Esophagus squamous epithelium (tissue), 5 donors: ENCODE measurements at regions not wholly inside any gene's neighbourhood (a gene's known extent, or its start where the extent isn't known, plus 50 kb on each side); places are given as distances from the start of the nearest gene placed in this dataset.

Experiments
- DNase-seq: peaks from one replicate; lab custom pipeline; 2025; lab: John Stamatoyannopoulos, UW
- H3K27ac ChIP-seq, 4 donors: fragments of 200-600 bp; sonication (generic); one replicate each; pipeline ENCODE4 v1.5.1; 2016 to 2019; ENCODE audit warnings: mild to moderate bottlenecking in 1 of 4
- H3K27me3 ChIP-seq, 4 donors: fragments of 200-600 bp; sonication (generic); 1 replicate in 3 of 4; 2 replicates in 1 of 4; pipeline versions ENCODE4 v1.5.1 to v1.6.0; 2017 to 2021; ENCODE audit warnings: antibody characterized with exemption in 1 of 4
- H3K36me3 ChIP-seq, 3 donors: fragments of 200-600 bp; sonication (generic); one replicate each; pipeline ENCODE4 v1.5.1; 2016 to 2019
- H3K4me1 ChIP-seq, 3 donors: fragments of 200-600 bp; sonication (generic); one replicate each; pipeline ENCODE4 v1.5.1; 2017 to 2019
- H3K4me3 ChIP-seq, 4 donors: fragments of 200-600 bp; sonication (generic); 1 replicate in 3 of 4; 2 replicates in 1 of 4; pipeline ENCODE4 v1.5.1; 2016 to 2019; ENCODE audit warnings: mild to moderate bottlenecking in 2 of 4, moderate library complexity in 1 of 4
- H3K9me3 ChIP-seq, 3 donors: fragments of 200-600 bp; sonication (generic); one replicate each; pipeline ENCODE4 v1.5.1; 2016 to 2019
- CTCF ChIP-seq, 6 experiments: fragments of 450-650 bp in 4 of 6; fragments of 200-600 bp in 2 of 6; sonication (generic) in 2 of 6; IDR thresholded peaks; one replicate each; pipeline ENCODE4 v1.5.1; 2016 to 2019; ENCODE audit warnings: antibody characterized with exemption in 6 of 6, mild to moderate bottlenecking in 4 of 6, moderate library complexity in 4 of 6
- POLR2A ChIP-seq, 4 donors: fragments of 450-650 bp; IDR thresholded peaks; one replicate each; pipeline ENCODE4 v1.6.1; 2017; ENCODE audit warnings: antibody characterized with exemption in 4 of 4, mild to moderate bottlenecking in 4 of 4, moderate library complexity in 3 of 4
- WGBS, 2 donors: methylation state at CpG; one replicate each; pipeline ENCODE4 v1.1.5; 2018; 5-methylcytosine and 5-hydroxymethylcytosine counted together
- intact Hi-C: fragments of 100-400 bp; cut with DNase I; formaldehyde crosslinking; loops from one replicate; pipeline ENCODE4 v1.15.0; 2022
- donor health status: DM: yes; HTN: yes; CAD: no.

- H3K27ac ChIP-seq: no peak overlapping the region
- no peaks in the 10 kb centered on the region for H3K4me1 ChIP-seq
- H3K4me3 ChIP-seq: no peak overlapping the region
- intact Hi-C loops: no loop called here
- H3K36me3 ChIP-seq: no peaks in the 10 kb centered on the region
- no peaks in the 10 kb centered on the region for H3K9me3 ChIP-seq
- TF ChIP-seq CTCF (IDR thresholded peaks at IDR 0.05) (no peak), POLR2A (IDR thresholded peaks at IDR 0.05) (no peak)
- 21 to 38% methylated on average over 4 of the region's 4 CpGs for WGBS, 2 donors
- no peaks in the 10 kb centered on the region for H3K27me3 ChIP-seq
- DNase-seq: no peak
Observed at GRCh38 chr12:40534828-40535227, 157.4 kb upstream of the CNTN1 start.

- H3K4me3 ChIP-seq: no peak overlapping the region
- no peak overlapping the region for H3K27ac ChIP-seq
- DNase-seq: no peak
- intact Hi-C loops: no loop called here
- TF ChIP-seq CTCF (IDR thresholded peaks at IDR 0.05): no peak
- TF ChIP-seq POLR2A (IDR thresholded peaks at IDR 0.05): no peak
- H3K4me1 ChIP-seq: no peaks in the 10 kb centered on the region
- no peaks in the 10 kb centered on the region for H3K9me3 ChIP-seq
- 71 to 76% methylated on average over 1 of the region's 1 CpG for WGBS, 2 donors
- no peaks in the 10 kb centered on the region for H3K27me3 ChIP-seq
- no peaks in the 10 kb centered on the region for H3K36me3 ChIP-seq
Observed at GRCh38 chr12:40551466-40551865, 140.8 kb upstream of the CNTN1 start.

- DNase-seq: no peak
- WGBS, 2 donors: 61 to 65% methylated on average over 1 of the region's 1 CpG
- Histone ChIP-seq H3K4me3 (no peak overlapping the region), H3K4me1 (no peaks in the 10 kb centered on the region), H3K9me3 (no peaks in the 10 kb centered on the region), H3K36me3 (no peaks in the 10 kb centered on the region), H3K27me3 (no peaks in the 10 kb centered on the region), H3K27ac (no peak overlapping the region)
- TF ChIP-seq POLR2A (IDR thresholded peaks at IDR 0.05) (no peak), CTCF (IDR thresholded peaks at IDR 0.05) (no peak)
- intact Hi-C loops: no loop called here
Observed at GRCh38 chr12:40552868-40553267, 139.4 kb upstream of the CNTN1 start.

GRCh38 chr12:40557980-40558379 lies 134.3 kb upstream of the CNTN1 start:
- Histone ChIP-seq H3K4me1 (no peaks in the 10 kb centered on the region), H3K27ac (no peak overlapping the region), H3K27me3 (no peaks in the 10 kb centered on the region), H3K9me3 (no peaks in the 10 kb centered on the region), H3K36me3 (no peaks in the 10 kb centered on the region), H3K4me3 (no peak overlapping the region)
- no peak for TF ChIP-seq POLR2A (IDR thresholded peaks at IDR 0.05)
- TF ChIP-seq CTCF (IDR thresholded peaks at IDR 0.05): no peak
- WGBS, 2 donors: 64 to 67% methylated on average over 2 of the region's 2 CpGs
- no peak for DNase-seq
- intact Hi-C loops: no loop called here

- H3K27ac ChIP-seq: no peak overlapping the region
- TF ChIP-seq POLR2A (IDR thresholded peaks at IDR 0.05): no peak
- TF ChIP-seq CTCF (IDR thresholded peaks at IDR 0.05): no peak
- no peaks in the 10 kb centered on the region for H3K4me1 ChIP-seq
- intact Hi-C loops: no loop called here
- no peaks in the 10 kb centered on the region for H3K27me3 ChIP-seq
- no peak overlapping the region for H3K4me3 ChIP-seq
- no peak for DNase-seq
- H3K36me3 ChIP-seq: no peaks in the 10 kb centered on the region
- H3K9me3 ChIP-seq: no peaks in the 10 kb centered on the region
Observed at GRCh38 chr12:40559865-40560264, 132.4 kb upstream of the CNTN1 start.
